ENCODE measurements at regions not wholly inside any gene's neighbourhood (a gene's known extent, or its start where the extent isn't known, plus 50 kb on each side); places are given as distances from the start of the nearest gene placed in this dataset.

DNA sequence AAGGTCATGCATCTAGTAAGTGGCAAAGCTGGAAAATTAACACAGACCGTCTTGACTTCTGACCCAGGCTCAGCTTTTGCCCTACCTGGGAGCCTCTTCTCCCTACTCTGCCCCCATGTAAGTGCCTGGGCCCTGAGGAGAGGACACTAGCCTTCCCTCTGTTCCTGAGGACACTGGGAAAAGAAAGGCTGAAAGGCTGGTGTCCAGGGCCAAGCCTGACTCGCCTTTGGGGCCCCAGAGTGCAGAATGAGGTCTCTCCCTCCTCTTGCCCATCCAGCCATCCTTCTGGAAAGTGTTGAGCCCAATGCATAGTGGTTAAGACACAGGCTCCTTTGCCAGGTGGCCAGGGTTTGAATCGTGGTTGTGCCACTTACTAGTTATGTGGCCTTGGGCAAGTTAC, 91.5 kb downstream of the PJA1 start:
- Mint-ChIP-seq H3K36me3 (no peaks in the 10 kb centered on the region), H3K4me3 (no peak overlapping the region), H3K27ac (no peak overlapping the region), H3K9me3 (no peaks in the 10 kb centered on the region), H3K4me1 (no peaks in the 10 kb centered on the region)
- DNase-seq (ENCODE audit: low spot score in 2 of 2) (no peak), ATAC-seq (no peak)

GRCh38 chrX:69073241-69073640, 92.0 kb downstream of the PJA1 start:
- H3K4me3 Mint-ChIP-seq, result no peak overlapping the region
- H3K36me3 Mint-ChIP-seq, result no peaks in the 10 kb centered on the region
- H3K4me1 Mint-ChIP-seq, result no peaks in the 10 kb centered on the region
- no peak for DNase-seq (ENCODE audit: low spot score in 2 of 2)
- no peak for ATAC-seq
- no peaks in the 10 kb centered on the region for H3K9me3 Mint-ChIP-seq
- H3K27ac Mint-ChIP-seq, result no peak overlapping the region

DNA sequence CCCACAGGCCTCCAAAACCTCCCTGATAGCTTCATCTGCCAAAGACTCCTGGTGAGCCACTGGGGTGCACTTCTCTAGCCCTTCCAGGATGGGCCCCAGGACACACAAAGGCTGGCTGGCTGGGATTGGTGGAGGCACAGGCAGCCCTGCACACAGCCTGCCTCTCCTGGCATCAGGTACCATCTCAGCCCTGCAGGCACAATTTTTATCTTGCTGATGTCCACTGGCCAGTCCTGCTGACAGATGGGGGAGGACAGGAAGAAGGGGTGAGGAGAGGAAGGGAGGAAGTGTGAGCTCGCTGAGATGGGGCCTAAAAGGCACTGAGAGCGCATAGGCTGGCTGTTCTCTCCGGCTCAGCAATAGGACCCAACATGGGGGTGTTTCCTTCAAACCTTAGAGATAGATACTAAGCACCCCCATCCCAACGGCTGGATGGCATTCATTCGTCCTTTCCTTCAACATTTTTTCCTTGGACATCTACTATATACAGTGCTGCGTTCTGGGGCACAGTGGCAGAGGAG, 92.7 kb downstream of the PJA1 start:
- ATAC-seq (no peak), DNase-seq (ENCODE audit: low spot score in 2 of 2) (no peak)
- no peak overlapping the region for H3K4me3 Mint-ChIP-seq
- H3K36me3 Mint-ChIP-seq, result no peaks in the 10 kb centered on the region
- H3K27ac Mint-ChIP-seq, result no peak overlapping the region
- no peaks in the 10 kb centered on the region for H3K4me1 Mint-ChIP-seq
- H3K9me3 Mint-ChIP-seq, result no peaks in the 10 kb centered on the region

GRCh38 chrX:69070949-69071650, 94.2 kb downstream of the PJA1 start:
- Mint-ChIP-seq H3K36me3 (no peaks in the 10 kb centered on the region), H3K27ac (no peak overlapping the region), H3K9me3 (no peaks in the 10 kb centered on the region), H3K4me1 (no peaks in the 10 kb centered on the region), H3K4me3 (no peak overlapping the region)
- ATAC-seq (no peak), DNase-seq (ENCODE audit: low spot score in 2 of 2) (no peak)

DNA sequence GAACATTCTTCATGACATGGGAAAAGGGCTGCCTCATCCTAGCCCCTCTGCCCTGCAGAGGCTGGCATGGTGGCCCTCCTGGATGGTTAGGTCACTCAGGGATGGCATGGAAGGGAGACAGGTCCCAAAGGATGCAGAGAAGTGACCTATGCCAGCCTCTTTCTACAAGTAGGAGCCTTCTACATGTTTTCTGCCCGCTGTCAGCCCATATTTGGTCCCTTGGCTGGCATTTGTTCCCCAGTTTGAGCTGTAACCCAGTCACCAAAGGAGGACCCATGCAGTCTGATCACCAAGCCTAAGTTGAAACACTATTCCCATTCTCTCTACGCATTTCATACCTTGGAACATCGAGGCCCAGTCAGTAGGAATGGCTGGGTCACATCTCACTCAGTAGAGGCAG, 95.4 kb downstream of the PJA1 start:
- H3K4me1 Mint-ChIP-seq, result no peaks in the 10 kb centered on the region
- ATAC-seq, result no peak
- DNase-seq (ENCODE audit: low spot score in 2 of 2), result no peak
- no peaks in the 10 kb centered on the region for H3K36me3 Mint-ChIP-seq
- H3K27ac Mint-ChIP-seq, result no peak overlapping the region
- H3K4me3 Mint-ChIP-seq, result no peak overlapping the region
- H3K9me3 Mint-ChIP-seq, result no peaks in the 10 kb centered on the region

DNA sequence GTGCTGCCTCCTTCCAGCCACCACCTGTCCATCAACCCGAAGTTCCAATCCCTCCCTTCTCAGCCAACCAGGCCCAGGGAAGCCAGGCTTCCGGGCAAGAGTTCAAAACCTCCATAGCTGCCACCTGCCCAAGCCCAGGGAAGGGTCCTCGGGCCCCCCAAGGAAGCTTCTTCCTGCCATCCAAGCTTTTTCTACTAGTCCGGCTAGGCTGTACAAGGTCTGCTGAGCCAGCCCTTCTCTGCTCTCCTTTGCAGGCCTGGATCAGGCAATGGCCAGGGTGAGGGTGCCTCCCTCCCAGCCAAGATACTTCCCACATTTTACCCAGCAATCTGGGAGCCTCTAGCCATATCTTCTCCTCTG, 96.2 kb downstream of the PJA1 start:
- Mint-ChIP-seq H3K4me1 (no peaks in the 10 kb centered on the region), H3K27ac (no peak overlapping the region), H3K4me3 (no peak overlapping the region), H3K36me3 (no peaks in the 10 kb centered on the region), H3K9me3 (no peaks in the 10 kb centered on the region)
- no peak for DNase-seq (ENCODE audit: low spot score in 2 of 2)
- ATAC-seq, result no peak

DNA sequence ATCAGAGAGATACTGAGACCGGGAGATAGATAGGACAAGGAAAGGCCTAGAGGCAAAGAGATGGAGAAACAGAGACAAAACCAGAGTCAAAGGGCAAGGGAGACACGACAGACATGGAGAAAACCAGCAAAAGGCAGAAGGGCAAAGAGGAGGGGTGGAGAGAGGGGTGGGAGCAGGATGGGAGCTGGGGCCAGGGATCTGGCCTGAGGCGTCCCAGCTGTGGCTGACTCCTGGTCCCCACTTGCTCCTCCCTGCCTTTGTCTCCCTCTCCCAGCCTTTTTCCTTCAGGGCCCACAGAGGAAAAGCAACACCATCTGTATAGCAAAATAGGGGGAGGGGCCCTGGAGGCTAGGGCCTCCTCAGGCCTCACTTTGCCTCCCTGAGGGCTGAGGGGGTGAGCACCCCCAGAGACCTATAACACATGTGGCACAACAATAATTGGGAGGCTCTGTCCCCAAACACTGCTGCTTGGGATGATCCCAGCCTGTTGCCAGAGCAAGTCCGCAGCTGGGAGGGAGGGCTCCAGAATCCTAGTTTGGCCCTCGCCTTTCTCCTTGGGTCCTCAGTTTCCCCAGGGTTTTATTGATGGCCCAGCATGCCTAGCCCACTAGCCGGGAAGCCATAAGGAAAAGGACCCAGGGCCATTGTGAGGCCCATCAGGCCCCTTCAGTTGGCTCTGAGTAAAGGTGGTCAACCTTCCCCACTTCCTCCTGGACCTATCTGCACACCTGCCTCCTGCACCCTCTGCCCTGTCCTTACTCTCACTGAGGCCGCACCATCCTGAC, 96.8 kb downstream of the PJA1 start:
- ATAC-seq (no peak), DNase-seq (ENCODE audit: low spot score in 2 of 2) (no peak)
- no peak overlapping the region for H3K4me3 Mint-ChIP-seq
- no peaks in the 10 kb centered on the region for H3K9me3 Mint-ChIP-seq
- no peaks in the 10 kb centered on the region for H3K36me3 Mint-ChIP-seq
- no peaks in the 10 kb centered on the region for H3K4me1 Mint-ChIP-seq
- peak overlapping the region; percentile 15 for H3K27ac Mint-ChIP-seq

- no peaks in the 10 kb centered on the region for H3K9me3 Mint-ChIP-seq
- DNase-seq (ENCODE audit: low spot score in 2 of 2) (no peak), ATAC-seq (no peak)
- H3K4me1 Mint-ChIP-seq, result no peaks in the 10 kb centered on the region
- H3K36me3 Mint-ChIP-seq, result no peaks in the 10 kb centered on the region
- peak overlapping the region; percentile 15 for H3K27ac Mint-ChIP-seq
- H3K4me3 Mint-ChIP-seq, result no peak overlapping the region
Measured at GRCh38 chrX:69067841-69068240, 97.4 kb downstream of the PJA1 start.

- no peaks in the 10 kb centered on the region for H3K36me3 Mint-ChIP-seq
- no peak for DNase-seq (ENCODE audit: low spot score in 2 of 2)
- H3K27ac Mint-ChIP-seq, result no peak overlapping the region
Measured at GRCh38 chrX:69066966-69067525, 98.2 kb downstream of the PJA1 start.

DNA sequence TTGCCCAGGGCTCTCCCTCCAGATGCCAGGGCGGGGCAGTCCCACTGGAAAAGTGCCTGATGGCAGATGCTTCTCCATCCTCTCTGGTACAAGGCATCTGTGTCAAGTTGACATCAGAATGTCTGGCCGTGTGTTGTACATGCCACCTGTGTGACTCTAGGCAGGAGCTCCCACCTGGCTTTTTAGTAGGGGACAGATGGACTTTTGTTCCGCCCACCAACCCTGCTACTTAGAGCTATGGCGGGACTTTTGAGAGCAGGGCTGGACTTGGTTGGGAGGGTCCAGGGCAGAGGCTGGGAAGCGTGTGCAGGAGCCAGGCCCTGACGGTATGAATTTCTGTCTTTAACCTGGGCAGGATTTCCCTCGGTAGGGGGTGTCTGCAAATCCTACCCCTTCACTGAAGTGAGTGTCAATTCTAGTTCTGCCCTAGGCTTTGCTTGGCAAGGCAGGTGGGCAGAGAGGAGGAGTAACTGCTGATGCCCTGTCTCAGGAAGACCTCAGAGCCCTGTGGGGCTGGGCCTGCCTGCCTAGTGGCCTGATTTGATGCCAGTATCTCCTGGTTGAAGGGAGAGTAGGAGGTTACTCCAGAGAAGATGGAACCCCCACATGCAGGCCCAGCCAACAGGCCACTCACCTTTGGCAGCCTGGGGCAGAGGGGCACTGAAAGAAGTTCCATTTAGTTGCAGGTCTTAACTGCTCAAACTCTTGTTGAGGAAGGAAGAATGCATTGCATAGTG, 99.1 kb downstream of the PJA1 start:
- H3K4me1 Mint-ChIP-seq, result no peaks in the 10 kb centered on the region
- H3K27ac Mint-ChIP-seq, result no peak overlapping the region

More at GRCh38 chrX:69066966-69067525, 98.2 kb downstream of the PJA1 start:
- Mint-ChIP-seq H3K4me1 (no peaks in the 10 kb centered on the region), H3K4me3 (no peak overlapping the region), H3K9me3 (no peaks in the 10 kb centered on the region)
- no peak for ATAC-seq

DNA sequence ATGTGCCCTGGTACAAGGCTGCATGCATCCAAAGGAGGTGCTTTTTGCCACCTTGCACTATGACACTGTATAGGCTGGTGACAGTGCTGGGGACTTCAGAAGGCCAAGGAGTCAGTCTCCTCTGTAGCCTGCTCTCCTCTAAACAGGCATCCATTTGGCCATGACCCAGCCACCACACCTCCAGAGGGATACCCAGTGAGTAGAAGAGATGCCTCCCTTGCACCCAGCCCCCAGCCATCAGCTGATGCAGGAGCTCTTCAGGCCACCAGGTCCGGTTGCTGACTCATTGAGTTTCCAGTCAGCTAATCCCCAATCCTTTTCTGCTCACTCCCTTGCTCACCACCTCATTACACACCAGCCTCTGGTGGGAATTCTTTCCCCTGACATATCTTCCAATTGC, 99.8 kb downstream of the PJA1 start:
- no peak overlapping the region for H3K27ac Mint-ChIP-seq
- H3K4me1 Mint-ChIP-seq, result no peaks in the 10 kb centered on the region
- H3K9me3 Mint-ChIP-seq, result no peaks in the 10 kb centered on the region
- no peak for ATAC-seq
- no peaks in the 10 kb centered on the region for H3K36me3 Mint-ChIP-seq
- DNase-seq (ENCODE audit: low spot score in 2 of 2), result no peak
- H3K4me3 Mint-ChIP-seq, result no peak overlapping the region

More for the DNA sequence above, 99.1 kb downstream of the PJA1 start:
- DNase-seq (ENCODE audit: low spot score in 2 of 2), result no peak
- H3K36me3 Mint-ChIP-seq, result no peaks in the 10 kb centered on the region
- no peak overlapping the region for H3K4me3 Mint-ChIP-seq
- no peak for ATAC-seq
- no peaks in the 10 kb centered on the region for H3K9me3 Mint-ChIP-seq

- no peak for ATAC-seq
- no peaks in the 10 kb centered on the region for H3K36me3 Mint-ChIP-seq
Measured at GRCh38 chrX:69063486-69063885, 101.8 kb downstream of the PJA1 start.

GRCh38 chrX:69062493-69062892, 102.8 kb downstream of the PJA1 start:
- ATAC-seq, result no peak
- H3K4me1 Mint-ChIP-seq, result no peaks in the 10 kb centered on the region

More at GRCh38 chrX:69063486-69063885, 101.8 kb downstream of the PJA1 start:
- H3K4me1 Mint-ChIP-seq, result no peaks in the 10 kb centered on the region
- H3K4me3 Mint-ChIP-seq, result no peak overlapping the region
- H3K9me3 Mint-ChIP-seq, result no peaks in the 10 kb centered on the region
- no peak for DNase-seq (ENCODE audit: low spot score in 2 of 2)
- H3K27ac Mint-ChIP-seq, result no peak overlapping the region

DNA sequence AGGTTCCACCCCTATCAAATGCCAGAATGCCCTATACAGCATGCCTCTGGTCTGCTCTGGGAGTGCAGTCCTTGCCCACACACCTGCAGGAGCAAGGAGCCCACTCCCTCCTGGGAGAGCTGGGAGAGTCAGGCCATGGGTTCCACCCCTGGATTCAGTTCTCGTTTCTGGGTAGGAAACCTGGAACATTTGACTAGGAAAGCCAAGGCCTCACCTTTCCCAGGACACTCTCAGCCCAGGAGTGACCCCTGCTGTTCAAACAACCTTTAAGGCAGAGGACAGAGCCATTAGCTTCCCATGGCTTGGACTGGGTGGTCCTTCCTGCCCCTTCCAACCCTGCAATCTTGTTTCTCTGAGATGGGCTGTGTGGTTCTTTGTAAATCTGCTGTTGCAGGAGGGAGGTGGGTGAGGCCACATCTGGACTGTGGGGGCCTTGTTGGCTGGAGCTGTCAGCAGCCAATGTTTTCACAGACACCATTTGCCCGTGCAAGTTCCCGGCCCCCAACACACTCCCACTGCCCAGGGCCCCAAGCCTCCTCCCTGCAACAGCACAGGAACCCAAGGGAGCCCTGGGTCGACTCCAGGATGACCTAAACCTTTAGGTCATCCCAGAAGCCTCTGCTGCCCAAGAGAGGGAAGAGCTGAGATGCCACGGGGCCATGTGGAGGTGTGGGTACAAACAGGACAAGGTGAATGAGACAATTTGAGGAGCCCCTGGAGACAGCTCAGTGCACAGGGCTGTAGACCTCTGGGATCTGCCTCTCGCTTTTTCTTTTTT, 104.4 kb downstream of the PJA1 start:
- DNase-seq (ENCODE audit: low spot score in 2 of 2), result no peak
- no peak for ATAC-seq
- Mint-ChIP-seq H3K27ac (no peak overlapping the region), H3K4me1 (no peaks in the 10 kb centered on the region), H3K36me3 (no peaks in the 10 kb centered on the region), H3K4me3 (no peak overlapping the region), H3K9me3 (no peaks in the 10 kb centered on the region)

More at GRCh38 chrX:69062493-69062892, 102.8 kb downstream of the PJA1 start:
- Mint-ChIP-seq H3K9me3 (no peaks in the 10 kb centered on the region), H3K27ac (no peak overlapping the region), H3K36me3 (no peaks in the 10 kb centered on the region), H3K4me3 (no peak overlapping the region)
- no peak for DNase-seq (ENCODE audit: low spot score in 2 of 2)

DNA sequence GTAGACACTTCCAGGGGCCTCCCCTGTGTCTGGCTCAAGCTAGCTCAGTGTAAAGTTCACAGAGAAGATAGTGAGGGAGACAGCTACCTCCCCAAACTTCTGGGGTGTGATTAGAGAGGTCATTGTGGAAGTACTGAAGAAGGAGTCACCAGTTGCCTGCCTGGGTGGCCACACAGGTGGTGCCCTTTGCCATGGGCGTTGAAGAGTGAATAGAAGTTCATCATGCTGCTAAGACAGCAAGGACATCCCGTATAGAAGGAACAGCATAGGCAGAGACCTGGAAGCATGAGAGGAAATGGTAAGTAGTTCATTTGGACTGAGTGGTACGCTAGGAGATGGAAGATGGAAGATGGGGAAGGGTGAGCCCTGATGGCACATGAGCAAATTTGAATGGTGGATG, 110.1 kb downstream of the PJA1 start:
- Mint-ChIP-seq H3K4me3 (no peak overlapping the region), H3K4me1 (no peaks in the 10 kb centered on the region), H3K36me3 (no peaks in the 10 kb centered on the region), H3K27ac (no peak overlapping the region), H3K9me3 (no peaks in the 10 kb centered on the region)
- ATAC-seq (no peak), DNase-seq (ENCODE audit: low spot score in 2 of 2) (no peak)
